Neuronal stem cell (in vitro differentiated cells): ENCODE measurements at regions not wholly inside any gene's neighbourhood (a gene's known extent, or its start where the extent isn't known, plus 50 kb on each side); places are given as distances from the start of the nearest gene placed in this dataset.
A peak's percentile ranks its signal among the peaks of the same experiment; 100 is the strongest.

Source experiments
- DNase-seq: peaks from one replicate; pipeline ENCODE4 v3.0.0-alpha.2; 2013; ENCODE audit warnings: low spot score
- H2AFZ ChIP-seq: one replicate; pipeline ENCODE4 v1.6.1; 2013; ENCODE audit warnings: mild to moderate bottlenecking, low read length, inconsistent platforms
- H2AK5ac ChIP-seq: 2 replicates; pipeline ENCODE4 v1.6.1; 2013; ENCODE audit warnings: low read depth, mild to moderate bottlenecking, inconsistent platforms, low read length, moderate library complexity, mixed read lengths
- H2BK120ac ChIP-seq: 2 replicates; pipeline ENCODE4 v1.6.1; 2013; ENCODE audit warnings: low read depth, mild to moderate bottlenecking, inconsistent platforms, low read length, moderate library complexity, mixed read lengths
- H2BK12ac ChIP-seq: one replicate; pipeline ENCODE4 v1.6.1; 2013; ENCODE audit warnings: low read length, inconsistent platforms
- H2BK15ac ChIP-seq: 2 replicates; pipeline ENCODE4 v1.6.1; 2013; ENCODE audit warnings: mild to moderate bottlenecking, low read length, inconsistent platforms, mixed read lengths
- H2BK5ac ChIP-seq: one replicate; pipeline ENCODE4 v1.6.1; 2013; ENCODE audit warnings: inconsistent platforms, mild to moderate bottlenecking, low read length, moderate library complexity
- H3K14ac ChIP-seq: one replicate; pipeline ENCODE4 v1.6.1; 2013; ENCODE audit warnings: low read length, inconsistent platforms
- H3K18ac ChIP-seq: 2 replicates; pipeline ENCODE4 v1.6.1; 2013; ENCODE audit warnings: low read length, inconsistent platforms
- H3K23ac ChIP-seq: 2 replicates; pipeline ENCODE4 v1.6.1; 2013; ENCODE audit warnings: low read depth, mild to moderate bottlenecking, mixed read lengths, low read length, inconsistent platforms; ENCODE audit not compliant: poor library complexity
- H3K27ac ChIP-seq: replicated peaks from 3 replicates; pipeline ENCODE4 v1.5.1; 2013; ENCODE audit warnings: low read length, inconsistent platforms
- H3K27me3 ChIP-seq, 3 experiments: 2 replicates each; pipeline ENCODE4 v1.6.1; 2013; ENCODE audit warnings: low read length in 3 of 3, mild to moderate bottlenecking in 2 of 3, inconsistent platforms in 1 of 3, low read depth in 1 of 3, mixed read lengths in 1 of 3, moderate library complexity in 1 of 3; ENCODE audit not compliant: control insufficient read depth in 3 of 3, insufficient read depth in 3 of 3
- H3K36me3 ChIP-seq, 2 donors: replicated peaks in 1 of 2; 2 replicates each; pipeline ENCODE4 v1.6.1; 2013; ENCODE audit warnings: low read length in 2 of 2; ENCODE audit not compliant: control insufficient read depth in 2 of 2, insufficient read depth in 2 of 2
- H3K4ac ChIP-seq: 2 replicates; pipeline ENCODE4 v1.6.1; 2013; ENCODE audit warnings: inconsistent platforms, mild to moderate bottlenecking, low read length, moderate library complexity
- H3K4me1 ChIP-seq, 2 donors: 1 replicate in 1 of 2; 2 replicates in 1 of 2; pipeline ENCODE4 v1.6.1; 2013; ENCODE audit warnings: low read length in 2 of 2, low read depth in 1 of 2; ENCODE audit not compliant: control insufficient read depth in 2 of 2, insufficient read depth in 1 of 2
- H3K4me2 ChIP-seq: one replicate; pipeline ENCODE4 v1.6.1; 2013; ENCODE audit warnings: mild to moderate bottlenecking, low read length, inconsistent platforms; ENCODE audit not compliant: insufficient read depth, poor library complexity, severe bottlenecking
- H3K4me3 ChIP-seq, 2 donors: 2 replicates each; pipeline ENCODE4 v1.5.1; 2013; ENCODE audit warnings: low read length in 2 of 2, mild to moderate bottlenecking in 2 of 2, inconsistent platforms in 1 of 2, moderate library complexity in 1 of 2
- H3K79me1 ChIP-seq: one replicate; pipeline ENCODE4 v1.6.1; 2013; ENCODE audit warnings: low read depth, mild to moderate bottlenecking, inconsistent platforms, low read length, moderate library complexity
- H3K9ac ChIP-seq: one replicate; pipeline ENCODE4 v1.6.1; 2013; ENCODE audit warnings: mild to moderate bottlenecking, low read depth, low read length, inconsistent platforms; ENCODE audit not compliant: poor library complexity
- H3K9me3 ChIP-seq, 2 donors: replicated peaks in 1 of 2; 2 replicates each; pipeline versions ENCODE3 to v1.6.1; 2013; ENCODE audit warnings: low read length in 2 of 2, mild to moderate bottlenecking in 2 of 2, inconsistent platforms in 1 of 2, low read depth in 1 of 2, mixed read lengths in 1 of 2, moderate library complexity in 1 of 2; ENCODE audit not compliant: control insufficient read depth in 2 of 2, insufficient read depth in 1 of 2
- H4K8ac ChIP-seq: one replicate; pipeline ENCODE4 v1.6.1; 2013; ENCODE audit warnings: low read depth, mild to moderate bottlenecking, inconsistent platforms, low read length, moderate library complexity
- H4K91ac ChIP-seq: one replicate; pipeline ENCODE4 v1.6.1; 2013; ENCODE audit warnings: low read length, low read depth, mild to moderate bottlenecking, inconsistent platforms; ENCODE audit not compliant: poor library complexity
- WGBS, 2 donors: extraction: QIAGEN DNeasy Blood & Tissue Kit; methylation state at CpG; one replicate each; pipeline ENCODE4 v1.1.7; 2013; ENCODE audit warnings: missing lambda C conversion rate in 2 of 2, mixed read lengths in 1 of 2; ENCODE audit not compliant: insufficient read length in 2 of 2, insufficient replicate concordance in 1 of 2; ENCODE audit errors: extremely low coverage in 2 of 2; 5-methylcytosine and 5-hydroxymethylcytosine counted together

- Histone ChIP-seq H3K4me1 (peaks cover 0 to 9% of the 10 kb centered on the region in 2 donors), H3K14ac (no peak overlapping the region), H3K9ac (no peak overlapping the region), H3K18ac (no peak overlapping the region), H2AFZ (no peak overlapping the region), H2AK5ac (no peak overlapping the region), H3K27me3 (no peaks in the 10 kb centered on the region), H4K91ac (no peak overlapping the region), H4K8ac (no peak overlapping the region), H3K4me2 (no peak overlapping the region), H2BK15ac (no peak overlapping the region), H3K36me3 (no peaks in the 10 kb centered on the region), H3K27ac (no peak overlapping the region), H3K9me3 (no peaks in the 10 kb centered on the region), H3K79me1 (no peaks in the 10 kb centered on the region), H2BK12ac (no peak overlapping the region), H3K23ac (no peak overlapping the region), H2BK120ac (no peak overlapping the region), H2BK5ac (no peak overlapping the region), H3K4me3 (no peak overlapping the region), H3K4ac (no peak overlapping the region)
- no peak for DNase-seq
Observed at GRCh38 chr3:151541178-151541577, 80.3 kb upstream of the IGSF10 start.

- no peak overlapping the region for H4K8ac ChIP-seq
- H3K4me3 ChIP-seq = no peak overlapping the region
- no peaks in the 10 kb centered on the region for H3K9me3 ChIP-seq
- H2BK5ac ChIP-seq = no peak overlapping the region
- no peak overlapping the region for H2AFZ ChIP-seq
- no peak overlapping the region for H3K14ac ChIP-seq
- no peak overlapping the region for H3K9ac ChIP-seq
- no peak overlapping the region for H2BK12ac ChIP-seq
- H3K23ac ChIP-seq = no peak overlapping the region
- no peak overlapping the region for H2AK5ac ChIP-seq
- H2BK120ac ChIP-seq = no peak overlapping the region
- no peaks in the 10 kb centered on the region for H3K79me1 ChIP-seq
- H3K36me3 ChIP-seq = no peaks in the 10 kb centered on the region
- WGBS, 2 donors = no CpG with 5 or more reads among the region's 3 CpGs
- H2BK15ac ChIP-seq = no peak overlapping the region
- H3K27me3 ChIP-seq = no peaks in the 10 kb centered on the region
- no peak overlapping the region for H3K4me2 ChIP-seq
- no peak overlapping the region for H3K27ac ChIP-seq
- H3K4me1 ChIP-seq = peaks cover 0 to 7% of the 10 kb centered on the region in 2 donors
- no peak overlapping the region for H3K4ac ChIP-seq
- no peak overlapping the region for H4K91ac ChIP-seq
- no peak overlapping the region for H3K18ac ChIP-seq
- DNase-seq = no peak
Observed at GRCh38 chr3:151539599-151539998, 78.7 kb upstream of the IGSF10 start.

- no peak overlapping the region for H2BK5ac ChIP-seq
- no peak overlapping the region for H2BK12ac ChIP-seq
- no peaks in the 10 kb centered on the region for H3K79me1 ChIP-seq
- H2AK5ac ChIP-seq = no peak overlapping the region
- peaks cover 0 to 7% of the 10 kb centered on the region in 2 donors for H3K4me1 ChIP-seq
- no peak overlapping the region for H3K18ac ChIP-seq
- WGBS, 2 donors = no CpG with 5 or more reads among the region's 15 CpGs
- no peak overlapping the region for H3K14ac ChIP-seq
- no peak overlapping the region for H3K4me3 ChIP-seq
- H3K27me3 ChIP-seq = no peaks in the 10 kb centered on the region
- no peaks in the 10 kb centered on the region for H3K36me3 ChIP-seq
- H2BK15ac ChIP-seq = no peak overlapping the region
- H4K8ac ChIP-seq = no peak overlapping the region
- H3K27ac ChIP-seq = no peak overlapping the region
- no peaks in the 10 kb centered on the region for H3K9me3 ChIP-seq
- no peak for DNase-seq
- H3K4me2 ChIP-seq = no peak overlapping the region
- H3K4ac ChIP-seq = no peak overlapping the region
- H2AFZ ChIP-seq = peak overlapping the region; percentile 72
- no peak overlapping the region for H3K9ac ChIP-seq
- H3K23ac ChIP-seq = no peak overlapping the region
- H4K91ac ChIP-seq = no peak overlapping the region
- no peak overlapping the region for H2BK120ac ChIP-seq
Observed at GRCh38 chr3:151538456-151539393, 77.9 kb upstream of the IGSF10 start.

GRCh38 chr3:151537726-151538125, 76.9 kb upstream of the IGSF10 start:
- Histone ChIP-seq H3K9me3 (no peaks in the 10 kb centered on the region), H4K8ac (no peak overlapping the region), H3K4me3 (no peak overlapping the region), H3K4me1 (peaks cover 0 to 4% of the 10 kb centered on the region in 2 donors), H3K36me3 (no peaks in the 10 kb centered on the region), H3K79me1 (no peaks in the 10 kb centered on the region), H4K91ac (no peak overlapping the region), H3K27ac (no peak overlapping the region), H2BK12ac (no peak overlapping the region), H3K4me2 (no peak overlapping the region), H3K23ac (no peak overlapping the region), H3K4ac (no peak overlapping the region), H2BK120ac (no peak overlapping the region), H3K27me3 (no peaks in the 10 kb centered on the region), H3K18ac (no peak overlapping the region), H2AFZ (no peak overlapping the region), H3K9ac (no peak overlapping the region), H2AK5ac (no peak overlapping the region), H3K14ac (no peak overlapping the region), H2BK5ac (no peak overlapping the region), H2BK15ac (no peak overlapping the region)
- WGBS, 2 donors = no CpG with 5 or more reads among the region's 3 CpGs
- DNase-seq = no peak
